ENCODE measurements at regions not wholly inside any gene's neighbourhood (a gene's known extent, or its start where the extent isn't known, plus 50 kb on each side); places are given as distances from the start of the nearest gene placed in this dataset.

DNA sequence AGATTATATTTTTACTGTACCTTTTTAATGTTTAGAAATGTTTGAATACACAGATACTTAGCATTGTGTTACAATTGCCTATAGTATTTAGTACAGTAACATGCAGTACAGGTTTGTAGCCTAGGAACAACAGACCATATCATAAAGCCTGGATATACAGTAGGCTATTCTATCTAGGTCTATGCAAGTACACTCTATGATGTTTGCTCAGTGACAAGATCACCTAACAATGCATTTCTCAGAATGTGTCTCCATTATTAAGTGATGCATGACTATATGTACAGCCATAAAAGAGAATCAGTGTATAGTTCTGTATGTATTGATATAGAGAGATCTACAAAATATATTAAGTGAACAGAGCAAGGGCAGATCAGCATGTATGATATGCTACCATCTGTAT lies 616.4 kb downstream of the XIRP2 start:
- no peak overlapping the region for H3K27ac Mint-ChIP-seq
- no peak overlapping the region for H3K4me3 Mint-ChIP-seq
- TF ChIP-seq, protein P1, sequence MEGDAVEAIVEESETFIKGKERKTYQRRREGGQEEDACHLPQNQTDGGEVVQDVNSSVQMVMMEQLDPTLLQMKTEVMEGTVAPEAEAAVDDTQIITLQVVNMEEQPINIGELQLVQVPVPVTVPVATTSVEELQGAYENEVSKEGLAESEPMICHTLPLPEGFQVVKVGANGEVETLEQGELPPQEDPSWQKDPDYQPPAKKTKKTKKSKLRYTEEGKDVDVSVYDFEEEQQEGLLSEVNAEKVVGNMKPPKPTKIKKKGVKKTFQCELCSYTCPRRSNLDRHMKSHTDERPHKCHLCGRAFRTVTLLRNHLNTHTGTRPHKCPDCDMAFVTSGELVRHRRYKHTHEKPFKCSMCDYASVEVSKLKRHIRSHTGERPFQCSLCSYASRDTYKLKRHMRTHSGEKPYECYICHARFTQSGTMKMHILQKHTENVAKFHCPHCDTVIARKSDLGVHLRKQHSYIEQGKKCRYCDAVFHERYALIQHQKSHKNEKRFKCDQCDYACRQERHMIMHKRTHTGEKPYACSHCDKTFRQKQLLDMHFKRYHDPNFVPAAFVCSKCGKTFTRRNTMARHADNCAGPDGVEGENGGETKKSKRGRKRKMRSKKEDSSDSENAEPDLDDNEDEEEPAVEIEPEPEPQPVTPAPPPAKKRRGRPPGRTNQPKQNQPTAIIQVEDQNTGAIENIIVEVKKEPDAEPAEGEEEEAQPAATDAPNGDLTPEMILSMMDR (conservative IDR thresholded peaks at IDR 0.05) = no peak
- no peak for DNase-seq (ENCODE audit: extremely low spot score, unreplicated experiment)
- peaks cover 4% of the 10 kb centered on the region for H3K4me1 Mint-ChIP-seq (ENCODE audit: unreplicated experiment)
- H3K27me3 Mint-ChIP-seq = no peaks in the 10 kb centered on the region
- H3K9me3 Mint-ChIP-seq = no peaks in the 10 kb centered on the region
- H3K36me3 Mint-ChIP-seq = no peaks in the 10 kb centered on the region

DNA sequence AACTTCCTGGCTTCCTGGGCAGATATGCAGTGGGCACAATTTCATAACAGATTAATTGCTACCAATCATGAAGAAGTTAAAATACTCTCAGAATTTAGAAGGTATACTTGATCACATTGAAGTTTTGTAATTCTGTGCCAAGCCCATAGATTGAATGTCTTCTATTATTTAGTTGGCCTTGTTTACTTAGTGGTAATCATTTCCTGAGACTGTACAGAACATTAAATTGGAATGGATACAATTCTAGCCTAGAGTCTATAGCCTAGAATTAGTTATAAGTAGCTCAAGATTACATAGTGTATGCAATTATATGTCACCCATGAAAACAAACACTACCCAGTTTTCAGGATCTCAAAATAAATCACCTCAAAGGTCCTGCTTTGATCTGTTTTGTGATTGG lies 615.8 kb downstream of the XIRP2 start:
- no peak overlapping the region for H3K27ac Mint-ChIP-seq

DNA sequence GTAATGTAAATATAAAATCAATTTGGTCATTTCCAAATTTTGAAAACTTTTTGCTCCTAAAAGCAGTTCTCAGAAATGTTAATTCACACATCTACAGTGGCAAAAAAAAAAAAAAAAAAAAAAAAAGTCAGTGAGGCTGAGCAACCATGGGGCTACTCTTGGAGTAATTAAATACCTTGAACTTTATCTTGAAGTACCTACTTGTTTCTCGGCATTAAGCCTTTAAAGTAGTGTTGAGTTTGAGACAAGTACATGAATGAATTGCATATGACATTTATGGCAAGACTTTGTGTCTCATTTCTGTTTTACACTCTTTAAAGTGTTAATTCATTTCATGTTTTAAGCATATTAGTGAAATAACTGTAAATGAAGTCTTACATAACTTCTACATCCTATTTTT lies 613.3 kb downstream of the XIRP2 start:
- TF ChIP-seq, protein P1 (conservative IDR thresholded peaks at IDR 0.05) = no peak

More for the DNA sequence above, 615.8 kb downstream of the XIRP2 start:
- TF ChIP-seq, protein P1 (conservative IDR thresholded peaks at IDR 0.05) = no peak
- Mint-ChIP-seq H3K9me3 (no peaks in the 10 kb centered on the region), H3K36me3 (no peaks in the 10 kb centered on the region), H3K27me3 (no peaks in the 10 kb centered on the region), H3K4me3 (no peak overlapping the region), H3K4me1 (ENCODE audit: unreplicated experiment) (no peaks in the 10 kb centered on the region)
- no peak for DNase-seq (ENCODE audit: extremely low spot score, unreplicated experiment)

DNA sequence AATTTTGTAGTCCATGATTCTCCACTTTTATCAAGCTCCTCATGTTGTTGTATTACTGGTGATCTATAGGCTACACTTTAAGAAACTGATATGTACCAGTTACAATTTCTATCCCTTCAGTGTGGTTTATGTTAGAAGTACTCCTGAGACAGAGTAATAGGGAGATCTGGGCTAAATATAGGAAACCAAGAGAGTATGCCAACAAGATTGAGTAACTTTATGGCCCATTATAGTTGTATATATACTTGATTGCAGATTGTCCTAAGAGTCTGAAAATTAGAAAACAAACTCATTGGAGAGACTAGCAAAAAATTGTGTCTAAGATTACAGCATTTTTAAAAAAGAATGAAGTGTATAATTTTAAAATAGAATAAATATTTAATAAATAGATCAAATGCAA lies 605.6 kb downstream of the XIRP2 start:
- no peak overlapping the region for H3K27ac Mint-ChIP-seq
- peaks cover 5% of the 10 kb centered on the region for H3K4me1 Mint-ChIP-seq (ENCODE audit: unreplicated experiment)
- TF ChIP-seq, protein P1 (conservative IDR thresholded peaks at IDR 0.05) = no peak
- H3K9me3 Mint-ChIP-seq = no peaks in the 10 kb centered on the region
- DNase-seq (ENCODE audit: extremely low spot score, unreplicated experiment) = no peak
- no peaks in the 10 kb centered on the region for H3K27me3 Mint-ChIP-seq
- H3K4me3 Mint-ChIP-seq = no peak overlapping the region
- peaks cover 3% of the 10 kb centered on the region for H3K36me3 Mint-ChIP-seq

More for the DNA sequence above, 613.3 kb downstream of the XIRP2 start:
- H3K4me3 Mint-ChIP-seq = no peak overlapping the region
- H3K27me3 Mint-ChIP-seq = no peaks in the 10 kb centered on the region
- H3K9me3 Mint-ChIP-seq = no peaks in the 10 kb centered on the region
- no peak for DNase-seq (ENCODE audit: extremely low spot score, unreplicated experiment)
- no peaks in the 10 kb centered on the region for H3K4me1 Mint-ChIP-seq (ENCODE audit: unreplicated experiment)
- no peak overlapping the region for H3K27ac Mint-ChIP-seq
- H3K36me3 Mint-ChIP-seq = no peaks in the 10 kb centered on the region

DNA sequence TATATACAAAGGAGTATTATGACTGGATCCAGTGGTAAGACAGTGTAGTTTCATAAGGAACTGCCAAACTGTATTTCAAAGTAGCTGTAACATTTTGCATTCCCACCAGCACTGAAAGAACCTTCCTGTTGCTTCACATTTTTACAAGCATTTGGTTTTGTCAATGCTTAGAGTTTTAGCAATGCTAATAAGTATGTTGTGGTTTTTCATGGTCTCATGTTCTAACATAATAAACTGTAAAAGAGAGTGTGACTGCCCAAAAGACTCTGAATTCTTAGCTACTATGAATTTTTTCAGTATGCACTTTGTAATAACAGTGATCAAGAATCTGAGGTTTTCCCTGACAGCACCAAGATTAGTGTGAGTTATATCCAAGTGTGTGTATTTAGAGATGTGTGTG lies 604.2 kb downstream of the XIRP2 start:
- TF ChIP-seq, protein P1 (conservative IDR thresholded peaks at IDR 0.05) = no peak
- no peak overlapping the region for H3K4me3 Mint-ChIP-seq
- H3K4me1 Mint-ChIP-seq (ENCODE audit: unreplicated experiment) = peaks cover 5% of the 10 kb centered on the region
- H3K27me3 Mint-ChIP-seq = no peaks in the 10 kb centered on the region
- no peaks in the 10 kb centered on the region for H3K9me3 Mint-ChIP-seq
- DNase-seq (ENCODE audit: extremely low spot score, unreplicated experiment) = no peak
- H3K36me3 Mint-ChIP-seq = peaks cover 3% of the 10 kb centered on the region
- no peak overlapping the region for H3K27ac Mint-ChIP-seq

DNA sequence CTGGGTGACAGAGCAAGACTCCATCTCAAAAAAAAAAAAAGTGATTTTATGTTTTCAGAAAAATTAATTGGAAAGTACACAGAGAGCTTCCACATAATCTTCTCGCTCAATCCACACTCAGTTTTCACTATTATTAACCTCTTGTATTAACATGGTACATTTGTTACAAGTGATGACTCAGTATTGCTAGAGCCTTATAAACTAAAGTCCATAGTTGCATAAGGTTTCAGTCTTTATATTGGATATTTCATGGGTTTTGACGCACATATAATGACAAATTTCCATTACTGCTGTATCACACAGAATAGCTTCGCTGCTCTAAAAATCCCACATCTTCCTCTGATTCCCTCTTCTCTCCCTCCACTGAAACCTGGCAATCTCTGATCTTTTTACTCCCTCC lies 603.5 kb downstream of the XIRP2 start:
- Mint-ChIP-seq H3K9me3 (no peaks in the 10 kb centered on the region), H3K27me3 (no peaks in the 10 kb centered on the region), H3K36me3 (peaks cover 3% of the 10 kb centered on the region), H3K4me3 (no peak overlapping the region), H3K4me1 (ENCODE audit: unreplicated experiment) (peaks cover 5% of the 10 kb centered on the region), H3K27ac (no peak overlapping the region)
- TF ChIP-seq, protein P1 (conservative IDR thresholded peaks at IDR 0.05) = no peak
- no peak for DNase-seq (ENCODE audit: extremely low spot score, unreplicated experiment)
